Mammary epithelial cell (primary cell): ENCODE measurements at regions not wholly inside any gene's neighbourhood (a gene's known extent, or its start where the extent isn't known, plus 50 kb on each side); places are given as distances from the start of the nearest gene placed in this dataset.

Experiments used
- EZH2 ChIP-seq: IDR thresholded peaks from 2 replicates; pipeline ENCODE4 v1.6.1; 2012; ENCODE audit warnings: low read length, inconsistent platforms, borderline replicate concordance
- TF ChIP-seq, protein P1 (sequence below), 2 donors: IDR thresholded peaks in 1 of 2; conservative IDR thresholded peaks in 1 of 2; 2 replicates each; pipeline ENCODE4 v1.5.1; 2011 to 2012; ENCODE audit warnings: inconsistent platforms in 2 of 2, low read length in 2 of 2, mild to moderate bottlenecking in 2 of 2, control low read depth in 1 of 2, low read depth in 1 of 2; ENCODE audit not compliant: insufficient read depth in 1 of 2; ENCODE audit errors: extremely low read depth in 1 of 2

DNA sequence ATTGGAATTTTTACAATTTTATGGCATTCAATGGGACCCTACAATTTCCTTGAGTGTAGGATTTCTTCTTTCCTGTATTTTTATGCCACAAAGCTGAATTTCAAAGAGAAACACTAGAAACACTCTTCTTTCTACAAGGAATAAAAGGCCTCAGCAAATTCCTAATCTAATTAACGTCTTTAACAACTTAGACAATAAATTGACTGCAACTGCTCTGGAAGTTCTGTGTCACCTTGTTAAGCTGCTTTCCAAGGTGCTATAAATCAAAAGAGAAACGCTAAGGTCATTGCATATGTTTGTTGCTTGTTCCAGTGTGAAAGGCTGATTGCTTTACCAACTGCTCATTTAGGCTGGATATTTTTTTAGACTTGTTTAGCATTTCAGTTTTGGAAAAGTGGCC, 182.2 kb downstream of the POLR1F start:
- TF ChIP-seq, protein P1, sequence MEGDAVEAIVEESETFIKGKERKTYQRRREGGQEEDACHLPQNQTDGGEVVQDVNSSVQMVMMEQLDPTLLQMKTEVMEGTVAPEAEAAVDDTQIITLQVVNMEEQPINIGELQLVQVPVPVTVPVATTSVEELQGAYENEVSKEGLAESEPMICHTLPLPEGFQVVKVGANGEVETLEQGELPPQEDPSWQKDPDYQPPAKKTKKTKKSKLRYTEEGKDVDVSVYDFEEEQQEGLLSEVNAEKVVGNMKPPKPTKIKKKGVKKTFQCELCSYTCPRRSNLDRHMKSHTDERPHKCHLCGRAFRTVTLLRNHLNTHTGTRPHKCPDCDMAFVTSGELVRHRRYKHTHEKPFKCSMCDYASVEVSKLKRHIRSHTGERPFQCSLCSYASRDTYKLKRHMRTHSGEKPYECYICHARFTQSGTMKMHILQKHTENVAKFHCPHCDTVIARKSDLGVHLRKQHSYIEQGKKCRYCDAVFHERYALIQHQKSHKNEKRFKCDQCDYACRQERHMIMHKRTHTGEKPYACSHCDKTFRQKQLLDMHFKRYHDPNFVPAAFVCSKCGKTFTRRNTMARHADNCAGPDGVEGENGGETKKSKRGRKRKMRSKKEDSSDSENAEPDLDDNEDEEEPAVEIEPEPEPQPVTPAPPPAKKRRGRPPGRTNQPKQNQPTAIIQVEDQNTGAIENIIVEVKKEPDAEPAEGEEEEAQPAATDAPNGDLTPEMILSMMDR (conservative IDR thresholded peaks at IDR 0.05 in 1 of 2, IDR thresholded peaks at IDR 0.05 in 1 of 2; ENCODE audit: extremely low read depth in 1 of 2, insufficient read depth in 1 of 2, low read depth in 1 of 2, low read length in 2 of 2), result no peak
- TF ChIP-seq EZH2, result no peak
